ENCODE measurements at regions not wholly inside any gene's neighbourhood (a gene's known extent, or its start where the extent isn't known, plus 50 kb on each side); places are given as distances from the start of the nearest gene placed in this dataset.

- TF ChIP-seq SUZ12 (IDR thresholded peaks at IDR 0.05; ENCODE audit: extremely low read depth, insufficient read depth, insufficient read length), result no peak
- TF ChIP-seq ZNF274 (IDR thresholded peaks at IDR 0.05; ENCODE audit: low read depth, low read length), result no peak
- TF ChIP-seq YY1 (IDR thresholded peaks at IDR 0.05; ENCODE audit: insufficient read depth, insufficient read length), result no peak
- H3K27me3 ChIP-seq (ENCODE audit: insufficient read depth, insufficient read length), result no peaks in the 10 kb centered on the region
These were observed 147.4 kb upstream of the PRSS58 start for GRCh38 chr7:142405122-142405765.

GRCh38 chr7:142401951-142402350 lies 144.1 kb upstream of the PRSS58 start:
- Histone ChIP-seq H3K9ac (ENCODE audit: insufficient read length, low read depth) (no peak overlapping the region), H3K9me3 (ENCODE audit: insufficient read depth, low read length) (no peaks in the 10 kb centered on the region), H3K36me3 (ENCODE audit: insufficient read depth, insufficient read length, low read length) (no peaks in the 10 kb centered on the region), H3K4me1 (ENCODE audit: insufficient read depth, insufficient read length) (no peaks in the 10 kb centered on the region), H3K4me3 (ENCODE audit: insufficient read length, low read depth) (no peak overlapping the region), H3K27me3 (ENCODE audit: insufficient read depth, insufficient read length) (no peaks in the 10 kb centered on the region)
- no peak for DNase-seq (ENCODE audit: low read depth, low spot score)
- TF ChIP-seq SUZ12 (IDR thresholded peaks at IDR 0.05; ENCODE audit: extremely low read depth, insufficient read depth, insufficient read length), result no peak
- TF ChIP-seq YY1 (IDR thresholded peaks at IDR 0.05; ENCODE audit: insufficient read depth, insufficient read length), result no peak
- no peak for TF ChIP-seq ZNF274 (IDR thresholded peaks at IDR 0.05; ENCODE audit: low read depth, low read length)

More at GRCh38 chr7:142405122-142405765, 147.4 kb upstream of the PRSS58 start:
- Histone ChIP-seq H3K4me1 (ENCODE audit: insufficient read depth, insufficient read length) (no peaks in the 10 kb centered on the region), H3K4me3 (ENCODE audit: insufficient read length, low read depth) (no peak overlapping the region), H3K9ac (ENCODE audit: insufficient read length, low read depth) (no peak overlapping the region), H3K36me3 (ENCODE audit: insufficient read depth, insufficient read length, low read length) (no peaks in the 10 kb centered on the region), H3K9me3 (ENCODE audit: insufficient read depth, low read length) (no peaks in the 10 kb centered on the region)
- DNase-seq (ENCODE audit: low read depth, low spot score), result no peak

- no peak overlapping the region for H3K4me3 ChIP-seq (ENCODE audit: insufficient read length, low read depth)
- H3K9ac ChIP-seq (ENCODE audit: insufficient read length, low read depth), result no peak overlapping the region
- TF ChIP-seq SUZ12 (IDR thresholded peaks at IDR 0.05; ENCODE audit: extremely low read depth, insufficient read depth, insufficient read length) (no peak), ZNF274 (IDR thresholded peaks at IDR 0.05; ENCODE audit: low read depth, low read length) (no peak), YY1 (IDR thresholded peaks at IDR 0.05; ENCODE audit: insufficient read depth, insufficient read length) (no peak)
- H3K36me3 ChIP-seq (ENCODE audit: insufficient read depth, insufficient read length, low read length), result no peaks in the 10 kb centered on the region
- DNase-seq (ENCODE audit: low read depth, low spot score), result no peak
- H3K27me3 ChIP-seq (ENCODE audit: insufficient read depth, insufficient read length), result no peaks in the 10 kb centered on the region
- no peaks in the 10 kb centered on the region for H3K9me3 ChIP-seq (ENCODE audit: insufficient read depth, low read length)
- H3K4me1 ChIP-seq (ENCODE audit: insufficient read depth, insufficient read length), result no peaks in the 10 kb centered on the region
These were observed 142.2 kb upstream of the PRSS58 start for GRCh38 chr7:142400042-142400533.

- Histone ChIP-seq H3K4me3 (ENCODE audit: insufficient read length, low read depth) (no peak overlapping the region), H3K9ac (ENCODE audit: insufficient read length, low read depth) (no peak overlapping the region), H3K4me1 (ENCODE audit: insufficient read depth, insufficient read length) (no peaks in the 10 kb centered on the region), H3K36me3 (ENCODE audit: insufficient read depth, insufficient read length, low read length) (no peaks in the 10 kb centered on the region), H3K9me3 (ENCODE audit: insufficient read depth, low read length) (no peaks in the 10 kb centered on the region), H3K27me3 (ENCODE audit: insufficient read depth, insufficient read length) (no peaks in the 10 kb centered on the region)
- TF ChIP-seq SUZ12 (IDR thresholded peaks at IDR 0.05; ENCODE audit: extremely low read depth, insufficient read depth, insufficient read length), result no peak
- no peak for TF ChIP-seq YY1 (IDR thresholded peaks at IDR 0.05; ENCODE audit: insufficient read depth, insufficient read length)
- TF ChIP-seq ZNF274 (IDR thresholded peaks at IDR 0.05; ENCODE audit: low read depth, low read length), result no peak
- DNase-seq (ENCODE audit: low read depth, low spot score), result peak; percentile 46
These were observed 133.5 kb upstream of the PRSS58 start for GRCh38 chr7:142391191-142391992.

GRCh38 chr7:142389544-142389943 lies 131.7 kb upstream of the PRSS58 start:
- H3K9me3 ChIP-seq (ENCODE audit: insufficient read depth, low read length), result no peaks in the 10 kb centered on the region
- TF ChIP-seq ZNF274 (IDR thresholded peaks at IDR 0.05; ENCODE audit: low read depth, low read length) (no peak), YY1 (IDR thresholded peaks at IDR 0.05; ENCODE audit: insufficient read depth, insufficient read length) (no peak), SUZ12 (IDR thresholded peaks at IDR 0.05; ENCODE audit: extremely low read depth, insufficient read depth, insufficient read length) (no peak)
- H3K4me1 ChIP-seq (ENCODE audit: insufficient read depth, insufficient read length), result no peaks in the 10 kb centered on the region
- no peaks in the 10 kb centered on the region for H3K36me3 ChIP-seq (ENCODE audit: insufficient read depth, insufficient read length, low read length)
- no peak overlapping the region for H3K9ac ChIP-seq (ENCODE audit: insufficient read length, low read depth)
- H3K27me3 ChIP-seq (ENCODE audit: insufficient read depth, insufficient read length), result no peaks in the 10 kb centered on the region
- H3K4me3 ChIP-seq (ENCODE audit: insufficient read length, low read depth), result no peak overlapping the region
- no peak for DNase-seq (ENCODE audit: low read depth, low spot score)

GRCh38 chr7:142385491-142386340 lies 127.9 kb upstream of the PRSS58 start:
- no peaks in the 10 kb centered on the region for H3K36me3 ChIP-seq (ENCODE audit: insufficient read depth, insufficient read length, low read length)
- no peak overlapping the region for H3K4me3 ChIP-seq (ENCODE audit: insufficient read length, low read depth)
- H3K9ac ChIP-seq (ENCODE audit: insufficient read length, low read depth), result no peak overlapping the region
- H3K9me3 ChIP-seq (ENCODE audit: insufficient read depth, low read length), result no peaks in the 10 kb centered on the region
- TF ChIP-seq SUZ12 (IDR thresholded peaks at IDR 0.05; ENCODE audit: extremely low read depth, insufficient read depth, insufficient read length) (no peak), ZNF274 (IDR thresholded peaks at IDR 0.05; ENCODE audit: low read depth, low read length) (no peak), YY1 (IDR thresholded peaks at IDR 0.05; ENCODE audit: insufficient read depth, insufficient read length) (no peak)
- H3K27me3 ChIP-seq (ENCODE audit: insufficient read depth, insufficient read length), result no peaks in the 10 kb centered on the region
- no peaks in the 10 kb centered on the region for H3K4me1 ChIP-seq (ENCODE audit: insufficient read depth, insufficient read length)
- DNase-seq (ENCODE audit: low read depth, low spot score), result peak; percentile 63
